GM18519 (cell line): ENCODE measurements at regions not wholly inside any gene's neighbourhood (a gene's known extent, or its start where the extent isn't known, plus 50 kb on each side); places are given as distances from the start of the nearest gene placed in this dataset.

Experiments used
- ATAC-seq: cut with Tn5 transposase; IDR thresholded peaks from one replicate; pipeline ENCODE4 v1.9.1; 2021; ENCODE audit warnings: mild to moderate bottlenecking, moderate library complexity; ENCODE audit not compliant: unreplicated experiment, low FRiP score

DNA sequence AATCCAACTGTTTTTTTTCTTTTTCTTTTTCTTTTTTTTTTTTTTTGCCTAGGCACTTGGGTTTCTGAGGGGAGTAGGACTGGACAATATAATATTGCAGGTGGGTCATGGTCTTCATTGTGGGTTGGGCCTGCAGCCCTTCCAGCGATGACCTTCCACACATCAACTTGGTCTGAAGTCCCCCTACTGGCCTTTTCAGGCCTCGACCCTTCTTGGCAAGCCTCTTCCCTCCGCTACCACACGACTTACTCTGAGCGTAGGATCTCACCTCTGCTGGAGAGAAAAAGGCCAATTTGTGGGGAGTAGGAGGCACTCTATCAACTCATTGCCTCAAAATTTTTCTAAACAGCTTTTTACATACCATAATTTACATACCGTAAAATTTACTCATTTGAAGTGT is 51.1 kb upstream of the GRIK3 start:
- no peak for ATAC-seq

DNA sequence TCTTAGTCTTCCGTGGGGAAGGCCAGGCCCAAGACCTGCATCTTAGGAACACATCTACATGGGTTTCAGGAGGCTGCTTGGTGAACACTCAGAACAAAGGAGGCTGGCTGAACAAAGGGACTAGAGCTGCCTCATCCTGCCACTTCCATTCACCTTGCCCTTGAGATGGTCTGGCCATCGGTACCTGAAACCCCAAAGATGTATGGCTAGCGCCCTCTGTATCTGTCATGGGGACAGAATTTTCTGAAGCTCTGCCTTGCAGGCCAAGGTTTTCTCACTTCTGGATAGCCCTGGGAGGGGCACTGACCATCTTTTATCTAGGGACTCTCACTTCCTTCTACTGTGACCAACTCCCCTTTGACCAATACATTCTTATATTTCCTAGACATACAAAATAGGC is 55.4 kb upstream of the GRIK3 start:
- ATAC-seq, result no peak

DNA sequence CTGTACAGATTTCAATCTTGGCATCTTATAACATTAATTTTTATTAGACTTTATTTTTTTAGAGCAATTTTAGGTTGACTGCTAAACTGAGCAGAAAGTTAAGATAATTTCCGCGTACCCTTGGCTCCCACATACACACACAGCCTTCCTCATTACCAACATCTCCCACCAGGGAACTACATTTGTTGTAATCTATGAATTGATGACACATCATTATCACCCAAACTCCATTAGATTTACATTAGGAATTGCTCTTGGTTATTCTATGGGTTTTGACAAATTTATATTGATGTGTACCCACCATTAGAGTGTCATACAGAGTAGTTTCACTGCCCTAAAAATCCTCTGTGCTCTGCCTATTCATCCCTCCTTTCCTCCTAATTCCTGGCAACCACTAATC is 56.4 kb upstream of the GRIK3 start:
- no peak for ATAC-seq

DNA sequence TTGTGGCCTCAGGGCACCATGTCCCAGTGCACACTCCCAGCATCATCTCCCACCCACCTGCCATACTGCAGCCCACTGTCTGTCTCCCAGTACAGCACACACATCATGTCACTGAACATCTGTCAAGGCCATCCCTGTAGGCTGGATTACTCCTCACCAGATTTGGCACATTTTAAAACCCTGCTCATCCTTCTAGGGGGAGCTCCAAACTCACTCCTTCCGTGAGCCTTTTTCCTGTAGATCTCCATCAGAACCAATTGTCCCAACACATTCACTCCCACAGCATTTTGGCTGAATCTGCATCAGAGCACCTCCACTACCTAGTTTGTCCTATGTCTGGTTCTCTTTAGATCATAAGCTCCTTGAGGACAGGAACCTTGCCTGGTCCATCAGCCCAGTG is 58.6 kb upstream of the GRIK3 start:
- ATAC-seq, result no peak

DNA sequence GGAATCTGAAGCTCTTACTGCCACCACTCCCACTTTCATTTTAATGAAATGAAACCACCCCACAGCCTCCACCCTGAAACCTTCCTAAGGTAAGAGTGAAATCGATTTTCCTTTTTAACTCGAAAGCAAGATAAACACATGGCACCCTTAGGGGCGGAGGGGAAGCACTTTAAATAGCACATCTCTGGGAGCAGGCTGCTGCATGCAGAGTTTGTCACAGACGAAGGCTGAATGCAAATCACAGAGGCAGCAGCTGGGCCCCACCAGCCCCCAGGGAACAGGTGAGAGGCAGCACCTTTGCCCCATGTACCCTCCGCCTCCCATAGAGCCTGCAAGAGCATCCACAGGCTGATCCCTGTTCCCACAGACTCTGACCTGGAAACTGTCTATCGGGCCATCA is 60.0 kb upstream of the GRIK3 start:
- no peak for ATAC-seq

DNA sequence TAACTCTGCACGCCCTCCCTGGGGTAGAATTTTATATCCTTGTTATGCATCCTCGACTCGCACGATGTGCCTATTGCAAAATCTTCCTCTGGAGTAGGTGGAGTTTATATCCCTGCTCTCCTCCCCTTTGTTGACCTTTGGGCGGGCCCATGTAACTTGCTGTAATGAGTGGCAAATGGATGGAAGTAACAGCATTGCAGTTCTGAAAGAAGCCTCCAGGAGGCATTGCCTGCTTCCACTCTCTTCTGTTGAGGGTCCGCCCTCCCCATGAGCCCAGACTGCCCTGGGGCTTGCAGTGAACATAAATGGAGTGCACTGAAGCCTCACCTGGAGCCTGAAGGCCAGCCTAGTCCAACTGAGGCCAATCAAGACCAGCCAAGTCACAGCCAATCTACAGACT is 62.2 kb upstream of the GRIK3 start:
- ATAC-seq, result no peak

DNA sequence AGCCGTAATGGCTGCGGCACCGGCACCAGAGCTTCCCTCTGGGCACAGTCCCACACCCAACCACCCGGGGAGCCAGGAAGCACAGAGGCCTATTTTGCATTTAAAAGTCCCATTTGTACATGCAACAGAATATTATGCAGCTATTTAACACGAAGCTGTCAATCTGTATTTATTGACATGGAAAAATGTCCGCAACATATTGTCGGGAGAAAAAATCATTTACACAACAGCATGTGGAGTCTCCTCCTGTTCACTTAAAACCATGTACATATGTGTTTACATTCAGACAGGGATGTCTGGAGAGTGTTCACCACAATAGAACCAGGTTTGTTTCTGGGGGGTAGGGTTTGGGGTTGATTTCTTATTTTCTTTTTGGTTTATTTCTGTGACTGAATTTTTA is 63.4 kb upstream of the GRIK3 start:
- ATAC-seq, result no peak

DNA sequence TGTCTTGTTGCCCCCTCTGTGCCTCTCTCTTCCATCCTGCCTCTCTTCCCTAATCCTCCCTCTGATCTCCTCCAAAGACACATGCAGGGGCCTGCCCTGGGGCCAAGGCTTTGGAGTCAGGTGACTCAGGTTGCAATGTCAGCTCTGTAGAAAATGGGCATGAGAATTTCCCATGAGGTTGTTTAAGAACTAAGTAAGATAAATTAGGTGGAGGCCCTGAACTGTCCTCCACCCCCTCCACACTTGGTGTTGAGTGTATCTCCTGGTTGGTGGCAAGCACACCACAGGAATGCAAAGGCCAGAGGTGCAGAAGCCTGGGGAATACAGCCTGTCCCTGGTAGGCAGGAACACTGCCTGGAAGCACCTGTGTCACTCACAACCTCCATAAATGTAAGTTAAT is 63.9 kb upstream of the GRIK3 start:
- no peak for ATAC-seq

DNA sequence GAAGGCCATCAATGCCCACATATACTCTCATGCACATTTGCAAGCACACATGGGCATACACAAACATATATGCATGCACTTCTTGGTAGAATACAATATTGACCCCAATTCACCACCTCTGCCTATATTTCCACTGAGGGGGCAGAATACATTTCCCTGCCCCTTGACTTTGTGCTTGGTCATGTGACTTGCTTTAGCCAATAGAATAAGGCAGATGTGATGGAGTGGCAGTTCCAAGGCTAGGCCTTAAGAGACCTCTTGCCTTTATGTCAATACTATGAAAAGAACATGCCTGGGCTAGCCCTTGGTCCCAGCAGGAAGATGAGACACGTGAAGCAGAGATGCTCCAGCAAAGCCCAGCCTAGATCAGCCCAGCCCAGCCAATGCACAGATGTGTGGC is 66.0 kb upstream of the GRIK3 start:
- ATAC-seq, result no peak

DNA sequence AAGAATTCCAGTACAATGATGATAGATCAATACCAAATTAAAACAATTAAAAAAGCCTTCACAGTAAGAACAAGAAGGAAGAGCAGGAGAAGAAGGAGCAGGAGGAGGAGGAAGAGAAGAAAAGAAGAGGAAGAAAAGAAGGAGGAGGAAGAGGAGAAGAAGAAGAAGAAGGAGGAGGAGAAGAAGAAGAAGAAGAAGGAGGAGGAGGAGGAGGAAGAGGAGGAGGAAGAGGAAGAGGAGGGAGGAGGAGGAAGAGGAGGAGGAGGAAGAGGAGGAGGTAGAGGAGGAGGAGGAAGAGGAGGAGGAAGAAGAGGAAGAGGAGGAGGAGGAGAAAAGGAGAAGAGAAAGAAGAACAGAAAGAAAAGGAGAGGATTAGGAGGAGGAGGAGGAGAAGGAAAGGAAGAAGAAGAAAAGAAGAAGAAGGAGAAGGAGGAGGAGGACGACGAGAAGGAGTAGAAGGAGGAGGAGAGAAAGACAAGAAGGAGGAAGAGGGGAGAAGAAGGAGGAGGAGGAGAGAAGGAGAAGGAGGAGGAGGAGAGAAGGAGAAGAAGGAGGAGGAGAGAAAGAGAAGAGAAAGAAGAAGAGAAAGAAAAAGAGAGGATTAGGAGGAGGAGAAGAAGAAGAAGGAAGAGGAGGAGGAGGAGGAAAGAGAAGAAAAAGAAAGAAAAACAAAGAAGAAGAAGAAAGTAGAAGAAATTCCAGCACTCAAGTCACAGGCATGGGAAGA is 68.5 kb upstream of the GRIK3 start:
- no peak for ATAC-seq

DNA sequence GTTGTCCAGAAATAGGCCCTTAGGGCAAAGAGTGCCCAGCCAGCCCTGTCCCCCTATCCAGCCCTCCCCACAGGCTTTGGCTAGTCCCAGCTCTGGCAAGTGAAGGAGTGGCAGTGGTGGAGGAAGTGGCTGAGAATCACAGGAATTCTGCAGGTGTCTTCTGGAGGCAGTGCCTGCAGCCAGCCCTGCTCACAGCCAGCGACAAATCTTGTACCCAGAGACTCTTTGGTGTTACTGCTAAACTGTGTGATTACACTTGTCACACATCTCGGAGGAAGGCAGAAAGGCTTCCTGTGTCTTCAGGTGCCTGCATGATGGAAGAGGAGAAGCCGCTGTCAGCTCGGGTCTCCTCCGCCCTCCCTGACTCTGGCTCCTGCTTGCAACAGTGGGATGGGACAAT is 71.6 kb upstream of the GRIK3 start:
- ATAC-seq, result no peak

DNA sequence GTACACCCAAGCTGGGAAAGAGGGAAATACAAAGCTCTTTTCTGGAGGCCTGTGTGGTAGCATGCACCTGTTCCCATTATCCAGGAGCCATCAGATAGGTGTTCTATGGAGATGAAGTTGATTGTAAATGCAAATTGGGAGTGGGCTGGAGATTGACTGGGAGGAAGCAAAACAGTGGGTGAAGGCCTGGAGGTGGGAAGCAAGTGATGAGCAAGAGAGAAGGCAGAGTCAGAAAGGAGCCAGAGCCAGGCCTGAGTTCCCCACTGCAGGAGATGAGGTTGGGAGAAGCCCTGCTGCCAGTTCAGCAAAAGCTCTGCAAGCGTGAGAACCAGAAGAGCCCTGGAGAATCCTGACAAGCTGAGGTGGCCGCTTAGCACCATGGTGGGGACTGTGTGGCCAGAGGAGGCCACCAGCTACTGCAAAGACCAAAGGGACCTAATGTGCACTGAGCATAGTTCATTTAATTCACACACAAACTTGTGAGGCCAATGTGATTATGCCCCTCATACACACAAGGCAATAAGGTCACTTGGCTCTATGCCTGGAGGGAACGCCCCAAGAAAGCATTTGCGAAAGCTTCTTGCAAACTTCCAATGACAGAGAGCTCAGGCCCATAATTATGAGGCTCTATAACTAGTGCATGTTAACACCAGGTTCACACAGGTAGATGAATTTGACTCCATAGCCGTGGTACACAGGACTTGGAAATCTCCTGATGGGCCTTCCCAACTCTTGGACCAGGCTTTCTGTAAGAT is 73.0 kb upstream of the GRIK3 start:
- no peak for ATAC-seq

DNA sequence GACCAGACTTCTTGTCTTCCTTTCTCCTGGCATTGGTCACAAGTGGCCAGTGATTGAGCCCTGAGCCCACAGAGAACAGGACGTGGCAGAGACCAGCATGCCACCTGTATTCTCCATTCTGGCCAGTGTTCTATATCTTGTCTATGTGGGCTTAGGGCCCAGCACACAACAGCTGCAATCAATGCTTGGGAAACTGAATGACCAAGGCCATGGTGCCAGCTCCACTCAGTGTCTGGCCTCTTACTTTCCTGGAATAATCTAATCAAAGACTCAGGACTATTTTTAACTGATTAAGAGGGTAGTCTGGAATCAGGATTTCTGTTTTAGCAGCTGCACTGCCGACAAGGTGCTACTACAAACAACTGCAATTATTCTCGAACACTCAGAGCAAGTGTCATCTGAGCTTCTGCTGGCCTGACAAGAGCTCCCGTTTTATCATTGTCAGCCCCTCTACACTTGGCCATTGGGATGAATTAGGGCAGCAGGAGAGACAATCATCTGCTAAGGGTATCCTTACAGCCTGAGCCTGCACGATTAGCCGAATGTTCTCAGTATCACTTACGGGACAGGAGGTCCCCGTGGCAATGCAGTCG is 74.4 kb upstream of the GRIK3 start:
- no peak for ATAC-seq

DNA sequence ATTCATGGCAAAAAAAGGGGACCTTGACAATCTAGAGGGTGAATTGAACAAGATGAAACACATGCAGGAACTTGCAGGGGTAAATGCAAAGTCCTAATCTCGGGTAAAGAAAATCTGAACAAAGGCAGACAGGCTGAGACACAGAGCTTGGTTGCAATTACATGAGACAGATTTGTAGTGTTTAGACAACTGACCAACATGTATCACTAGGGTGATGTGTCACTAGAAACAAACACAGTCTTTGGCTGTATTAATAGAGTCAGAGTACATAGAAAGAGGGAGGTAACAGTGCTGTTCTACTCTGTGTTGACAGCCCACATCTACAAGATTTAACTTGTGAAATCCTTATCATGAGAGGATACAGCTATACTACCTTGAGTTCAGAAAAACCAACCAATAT is 78.1 kb upstream of the GRIK3 start:
- no peak for ATAC-seq

DNA sequence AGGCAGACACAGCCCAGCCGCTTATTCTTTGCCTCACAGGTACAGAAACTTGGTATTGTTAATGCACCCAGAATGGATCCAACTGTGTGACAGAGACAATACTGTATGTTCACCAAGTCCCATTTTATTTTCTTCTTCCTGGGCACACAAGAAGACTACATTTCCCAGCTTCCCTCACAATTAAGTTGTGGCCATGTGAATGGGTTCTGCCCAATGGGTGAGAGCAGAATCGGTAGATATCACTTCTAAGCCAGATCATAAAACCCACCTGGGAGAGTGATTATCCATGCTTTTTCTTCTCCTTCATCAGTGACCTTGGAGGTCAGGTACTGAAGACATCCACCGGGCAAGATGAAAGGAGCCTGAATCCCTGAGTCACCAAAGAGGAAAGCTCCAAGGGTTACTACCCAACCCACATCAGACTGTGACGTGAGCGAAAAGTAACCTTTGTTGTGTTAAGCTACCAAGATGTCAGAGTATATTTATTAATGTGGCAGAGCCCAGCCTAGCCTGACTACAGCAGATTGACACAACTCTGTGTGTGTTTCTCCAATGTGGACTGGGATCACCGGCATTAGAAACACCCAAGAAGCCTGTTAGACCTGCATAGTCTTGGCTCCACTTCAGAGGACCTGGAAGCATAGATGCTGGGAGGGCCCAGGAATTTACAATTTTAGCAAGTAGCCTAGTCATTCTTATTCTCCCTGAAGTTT is 79.1 kb upstream of the GRIK3 start:
- ATAC-seq, result no peak

DNA sequence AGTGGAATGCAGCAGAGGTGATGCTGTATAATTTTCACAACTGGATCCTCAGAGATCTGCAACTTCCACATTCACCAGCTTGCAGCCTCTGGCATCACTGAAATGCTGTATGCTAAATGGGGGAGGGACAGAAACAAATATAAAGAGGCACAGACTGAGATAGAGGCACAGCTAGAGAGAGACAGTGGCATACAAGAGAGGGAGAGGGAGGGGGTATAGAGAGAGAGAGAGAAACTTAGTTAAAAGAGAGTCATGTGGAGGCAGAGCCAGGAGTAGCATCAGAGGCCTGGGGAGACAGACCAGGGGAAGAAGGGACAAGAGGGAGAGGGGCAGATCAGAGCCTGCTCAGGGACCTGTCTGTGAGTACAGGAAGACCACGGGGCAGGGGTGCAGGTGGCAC is 84.5 kb upstream of the GRIK3 start:
- no peak for ATAC-seq

DNA sequence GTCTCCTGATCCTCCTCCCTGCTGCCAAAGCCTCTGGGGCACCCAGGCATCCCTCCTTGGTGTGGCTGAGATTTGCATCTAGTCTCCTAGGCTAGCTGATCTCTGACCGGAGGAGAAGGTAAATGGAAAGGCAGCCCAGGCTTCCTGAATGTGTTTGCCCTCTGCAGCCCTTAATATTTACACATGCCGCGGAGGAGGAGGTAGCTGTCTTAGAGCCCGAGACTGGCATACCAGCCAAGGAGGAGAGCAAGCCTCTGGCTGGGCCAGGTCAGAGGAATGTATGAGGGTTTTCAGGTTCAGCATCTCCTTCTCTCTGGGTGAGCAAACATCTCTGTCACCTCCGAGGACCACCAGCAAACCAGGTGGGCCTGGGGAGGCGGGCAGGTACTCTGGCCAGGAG is 86.0 kb upstream of the GRIK3 start:
- no peak for ATAC-seq

DNA sequence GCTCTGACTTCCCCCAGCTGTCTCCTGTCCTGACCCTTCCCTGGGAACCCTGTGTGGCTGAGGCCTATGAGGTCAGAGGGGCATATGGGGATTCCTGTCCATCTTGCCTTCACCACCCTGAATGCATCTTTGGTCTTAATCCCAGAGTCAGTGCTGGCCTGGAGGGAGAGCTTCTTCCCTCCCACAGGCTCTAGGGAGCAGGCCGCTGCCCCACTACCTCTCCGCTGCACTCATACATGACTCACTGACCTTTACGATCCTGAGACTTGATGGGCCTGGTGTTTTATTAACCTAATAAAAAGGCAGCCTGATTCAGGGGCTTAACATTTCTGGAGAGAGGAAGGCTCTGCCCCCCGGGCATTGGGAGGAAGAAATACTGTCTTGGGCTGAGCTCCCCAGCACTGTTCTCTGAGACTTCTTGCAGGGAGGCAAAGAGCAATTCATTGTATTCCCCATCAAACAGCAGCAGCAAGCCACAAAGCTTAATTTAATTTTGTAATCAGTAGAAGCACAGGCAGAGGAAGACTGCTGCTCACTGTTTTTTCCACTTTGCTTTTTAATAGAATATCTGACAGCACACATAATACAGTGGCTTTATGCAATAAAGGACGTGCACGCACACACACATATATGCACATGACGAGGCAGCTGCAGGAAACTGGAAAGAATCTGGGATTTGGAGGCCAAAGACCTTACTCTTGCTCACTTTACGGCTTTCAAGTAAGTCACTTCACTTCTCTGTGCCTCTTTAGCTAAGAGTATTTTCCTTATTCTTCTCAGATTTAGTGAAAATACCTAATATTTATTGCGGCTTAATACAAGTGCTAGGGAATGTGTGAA is 89.2 kb upstream of the GRIK3 start:
- no peak for ATAC-seq

DNA sequence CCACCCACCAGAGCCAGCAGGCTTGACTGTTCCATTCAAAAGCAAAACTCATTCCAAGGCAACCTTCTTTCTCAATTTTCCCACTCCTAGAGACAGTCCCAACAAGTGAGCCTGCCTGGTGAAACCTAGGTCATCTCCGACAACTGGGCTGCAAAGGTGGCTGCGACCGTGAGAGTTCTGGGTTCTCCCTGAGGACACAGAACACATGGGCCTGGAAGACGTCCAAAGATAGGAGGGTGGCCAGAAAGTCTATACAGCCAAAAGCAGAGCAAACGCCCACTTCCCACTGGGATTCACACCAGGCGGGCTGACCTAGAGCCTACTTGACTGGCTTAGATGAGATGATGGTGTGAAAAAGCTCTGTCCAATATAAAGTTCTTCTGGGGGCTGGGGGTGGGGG is 90.2 kb upstream of the GRIK3 start:
- no peak for ATAC-seq

DNA sequence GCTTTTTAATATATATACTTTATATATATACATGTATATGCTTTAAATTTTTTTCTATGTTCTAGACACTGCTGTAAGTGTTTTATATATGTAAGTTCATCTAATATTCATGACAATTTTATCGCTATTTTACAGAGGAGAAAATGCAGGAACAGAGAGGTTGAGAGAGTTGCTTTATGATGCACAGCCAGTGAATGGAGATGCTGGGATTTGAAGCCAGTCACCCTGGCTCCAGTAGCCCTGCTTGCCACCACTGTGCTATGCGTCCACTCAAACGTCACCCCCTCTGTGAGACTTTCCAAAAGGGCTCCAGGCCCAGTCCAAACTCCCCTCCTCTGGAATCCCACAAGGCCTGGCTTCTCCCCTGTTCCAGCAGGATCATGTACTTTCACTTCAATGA is 91.0 kb upstream of the GRIK3 start:
- no peak for ATAC-seq
